Effector CD4-positive, alpha-beta T cell (primary cell): ENCODE measurements at regions not wholly inside any gene's neighbourhood (a gene's known extent, or its start where the extent isn't known, plus 50 kb on each side); places are given as distances from the start of the nearest gene placed in this dataset.

Experiments
- DNase-seq: peaks from one replicate; pipeline ENCODE4 v3.0.0-alpha.2; 2020

DNA sequence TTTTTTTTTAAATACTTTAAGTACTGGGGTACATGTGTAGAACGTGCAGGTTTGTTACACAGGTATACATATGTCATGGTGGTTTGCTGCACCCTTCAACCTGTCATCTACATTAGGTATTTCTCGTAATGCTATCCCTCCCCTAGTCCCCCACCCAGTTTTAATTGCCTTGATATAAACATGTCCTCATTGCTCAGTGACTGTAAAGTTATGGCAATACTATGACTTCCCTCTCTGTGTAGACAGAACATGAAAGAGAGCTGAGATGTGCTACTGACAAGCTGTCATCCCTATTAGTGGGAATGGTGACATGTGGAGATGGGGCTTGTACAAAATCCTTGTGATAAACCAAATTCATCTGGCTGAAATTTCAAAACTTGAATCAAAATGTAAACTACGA, 449.7 kb upstream of the TRIB2 start:
- no peak for DNase-seq

DNA sequence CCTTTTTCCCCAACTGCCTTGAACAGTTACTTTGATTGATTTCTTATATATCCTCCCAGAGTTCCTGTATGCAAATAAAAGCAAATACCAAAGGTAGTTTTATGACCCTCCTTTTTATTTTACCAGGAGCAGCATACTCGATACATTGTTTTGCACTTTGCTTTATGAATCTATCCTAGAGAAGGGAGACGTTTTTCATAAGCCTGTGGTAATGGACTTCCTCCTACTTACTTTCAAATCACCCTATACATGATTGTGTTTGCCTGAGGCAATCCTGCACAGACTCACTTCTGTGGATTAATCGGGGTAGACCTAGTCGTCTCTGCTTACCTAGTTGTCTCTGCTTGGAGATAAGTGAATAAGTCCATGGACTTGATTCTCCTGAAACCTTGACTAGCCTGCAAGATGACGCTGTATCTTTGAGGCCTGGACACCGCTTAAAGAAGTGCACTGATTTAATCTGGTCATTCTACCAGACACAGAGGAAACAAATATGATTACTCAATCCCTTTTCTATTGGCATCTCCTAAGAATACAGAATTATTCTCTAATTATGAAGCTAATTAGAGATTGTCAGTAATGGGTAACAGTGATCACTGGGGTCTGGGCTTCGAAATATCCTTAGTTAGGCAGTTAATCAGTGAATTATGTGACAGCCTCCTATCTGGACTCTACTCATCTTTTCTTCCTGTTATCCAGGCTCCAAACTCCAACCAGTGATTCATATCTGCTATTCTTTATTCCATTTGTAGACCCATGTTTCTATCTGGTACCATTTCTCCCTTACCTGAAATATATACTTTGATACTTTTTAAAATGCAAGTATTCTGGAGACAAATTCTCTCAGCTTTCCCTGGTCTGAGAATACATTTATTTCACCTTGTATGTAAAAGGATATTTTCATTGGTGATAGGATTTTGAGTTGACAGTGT, 447.4 kb upstream of the TRIB2 start:
- DNase-seq = no peak

DNA sequence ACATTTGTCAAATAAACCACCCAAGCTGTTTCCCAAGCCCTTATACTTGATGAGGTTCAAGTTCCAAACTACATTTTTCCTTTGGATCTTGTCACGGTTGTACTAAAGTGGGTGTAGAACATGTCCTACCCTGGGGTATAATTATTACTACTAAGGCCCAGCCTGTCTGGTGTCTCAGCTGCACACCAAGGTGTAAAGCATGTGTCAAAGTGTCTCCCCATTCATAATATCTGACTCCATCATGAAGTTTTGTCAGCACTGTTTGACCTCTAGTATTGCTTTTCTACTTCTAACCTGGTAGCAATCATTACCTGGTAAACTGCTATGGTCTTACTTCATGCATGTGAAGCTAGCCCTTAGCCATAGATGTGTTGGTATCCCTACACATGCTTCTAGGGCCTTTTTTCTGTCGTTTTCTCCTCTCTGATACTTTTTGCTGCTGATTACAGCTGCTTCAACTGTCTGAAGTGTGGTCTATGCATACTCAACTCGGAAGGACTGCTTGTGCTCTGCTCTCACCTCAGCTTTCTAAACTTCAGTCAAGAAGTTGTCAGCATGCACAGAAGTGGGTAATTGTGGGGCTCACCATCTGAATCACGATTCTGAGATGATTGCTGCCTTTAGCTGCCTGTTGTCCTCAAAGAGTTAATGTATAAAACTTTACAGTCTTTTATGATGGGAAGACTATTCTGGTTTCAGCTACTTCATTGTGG, 445.7 kb upstream of the TRIB2 start:
- DNase-seq = no peak

DNA sequence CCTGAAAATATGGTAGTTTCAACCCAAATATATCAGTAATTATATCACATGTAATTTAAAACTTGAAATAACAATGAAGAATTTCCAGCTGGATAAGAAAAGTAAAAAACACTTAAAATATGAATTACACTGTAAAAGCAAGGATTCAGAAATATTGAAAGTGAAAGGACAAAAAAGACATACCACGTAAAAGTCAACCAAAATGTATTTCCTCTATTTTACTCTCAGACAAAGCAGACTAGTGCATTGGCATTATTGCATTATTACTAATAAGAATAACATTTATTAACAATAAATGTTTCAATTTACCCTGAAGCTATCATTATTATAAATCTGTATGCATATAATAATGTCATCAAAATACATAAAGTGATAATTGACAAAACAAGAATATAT, 445.1 kb upstream of the TRIB2 start:
- no peak for DNase-seq

DNA sequence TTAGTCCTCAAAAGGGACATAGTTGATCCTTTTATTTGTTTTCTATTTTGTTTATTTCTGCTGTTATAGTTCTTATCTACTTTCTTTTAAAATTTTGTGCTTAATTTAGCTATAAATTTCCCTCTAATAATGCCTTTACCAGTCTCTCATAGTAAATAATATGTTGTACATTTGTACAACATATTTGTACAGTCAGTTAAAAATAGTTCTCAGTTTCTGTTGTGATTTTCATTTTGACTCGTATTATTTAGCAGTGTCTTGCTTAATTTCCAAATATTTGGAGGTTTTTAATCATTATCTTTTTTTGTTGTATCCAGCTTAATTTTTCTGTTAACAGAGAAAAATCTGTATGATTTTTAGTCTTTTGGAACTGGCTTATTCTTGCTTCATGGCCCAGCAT, 443.6 kb upstream of the TRIB2 start:
- DNase-seq = no peak

DNA sequence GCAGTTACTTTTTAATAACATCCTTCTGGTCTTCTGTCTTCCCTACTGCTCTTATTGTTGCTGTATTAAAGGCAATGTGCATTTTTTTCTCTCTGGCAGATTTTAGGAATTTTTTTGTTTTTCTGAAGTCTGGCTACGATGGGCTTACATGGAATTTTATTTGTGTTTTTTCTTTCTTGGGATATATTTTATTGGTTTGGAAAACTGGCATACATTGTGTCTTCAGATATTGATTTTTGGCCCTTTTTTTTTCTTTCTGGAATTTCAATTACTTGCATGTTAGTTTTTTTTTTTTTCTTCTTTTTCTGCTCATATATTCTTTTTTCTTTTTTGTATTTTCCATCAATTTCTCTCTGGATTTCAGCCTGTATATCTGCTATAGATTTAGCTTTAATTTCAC, 442.1 kb upstream of the TRIB2 start:
- no peak for DNase-seq

DNA sequence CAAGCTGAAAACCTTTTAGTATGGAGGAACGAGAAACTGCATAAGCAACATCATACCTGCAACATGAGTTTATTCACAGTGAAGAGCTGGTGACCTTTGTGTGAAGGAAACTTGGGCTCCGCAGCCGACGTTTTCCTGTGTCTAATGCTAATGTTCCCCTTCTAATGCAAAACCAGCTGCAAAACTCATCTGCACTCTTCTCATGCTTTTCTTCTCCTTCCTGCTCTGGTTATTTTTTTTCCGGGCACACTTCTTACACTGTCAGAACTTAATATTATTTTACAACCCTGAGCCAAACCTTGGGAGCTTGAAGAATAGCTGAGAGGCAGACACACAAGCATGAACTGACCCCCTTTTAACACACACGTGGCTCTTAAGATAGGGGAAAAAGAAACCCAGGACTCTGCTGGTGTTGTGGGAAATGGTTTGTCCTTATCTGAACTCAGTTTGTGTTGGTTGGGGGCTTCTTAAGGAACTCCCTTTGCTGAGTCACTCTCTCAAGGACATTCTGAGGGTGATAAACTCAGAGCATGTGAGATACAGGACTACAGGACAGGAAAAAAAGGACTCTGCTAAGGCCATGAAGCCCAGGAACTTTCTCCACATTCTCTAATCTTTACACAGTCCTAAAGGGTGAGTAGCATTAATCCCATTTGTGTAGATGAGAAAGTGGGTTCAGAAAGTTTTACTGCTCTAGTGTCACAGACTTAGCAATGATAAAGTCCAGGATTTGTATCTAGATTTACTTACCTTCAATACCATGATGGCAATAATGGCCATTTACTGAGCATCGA, 439.3 kb upstream of the TRIB2 start:
- DNase-seq = no peak

DNA sequence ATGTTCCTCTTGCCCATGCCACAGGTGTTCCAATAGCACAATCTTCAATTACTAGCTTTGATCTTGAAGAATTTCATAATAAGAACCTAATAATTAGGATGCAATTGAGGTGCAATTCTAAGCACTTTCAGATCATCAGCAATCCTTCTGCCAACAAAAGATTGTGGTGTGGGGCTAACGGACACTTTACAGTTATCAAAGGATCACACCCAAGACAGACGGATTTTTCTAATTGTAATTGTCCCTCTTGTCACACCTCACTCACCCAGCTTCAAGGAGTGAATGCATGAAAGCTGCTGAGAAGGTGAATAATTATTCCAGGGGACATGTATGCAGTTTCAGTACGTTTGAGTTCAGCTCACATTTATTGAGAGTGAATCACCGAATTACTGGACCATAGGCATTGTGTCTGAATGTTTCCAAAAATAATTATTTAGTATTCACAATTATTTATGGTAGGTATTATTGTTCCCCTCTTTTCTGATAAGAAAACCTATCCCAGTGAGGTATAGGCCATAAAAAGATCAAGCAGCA, 438.5 kb upstream of the TRIB2 start:
- DNase-seq = no peak

DNA sequence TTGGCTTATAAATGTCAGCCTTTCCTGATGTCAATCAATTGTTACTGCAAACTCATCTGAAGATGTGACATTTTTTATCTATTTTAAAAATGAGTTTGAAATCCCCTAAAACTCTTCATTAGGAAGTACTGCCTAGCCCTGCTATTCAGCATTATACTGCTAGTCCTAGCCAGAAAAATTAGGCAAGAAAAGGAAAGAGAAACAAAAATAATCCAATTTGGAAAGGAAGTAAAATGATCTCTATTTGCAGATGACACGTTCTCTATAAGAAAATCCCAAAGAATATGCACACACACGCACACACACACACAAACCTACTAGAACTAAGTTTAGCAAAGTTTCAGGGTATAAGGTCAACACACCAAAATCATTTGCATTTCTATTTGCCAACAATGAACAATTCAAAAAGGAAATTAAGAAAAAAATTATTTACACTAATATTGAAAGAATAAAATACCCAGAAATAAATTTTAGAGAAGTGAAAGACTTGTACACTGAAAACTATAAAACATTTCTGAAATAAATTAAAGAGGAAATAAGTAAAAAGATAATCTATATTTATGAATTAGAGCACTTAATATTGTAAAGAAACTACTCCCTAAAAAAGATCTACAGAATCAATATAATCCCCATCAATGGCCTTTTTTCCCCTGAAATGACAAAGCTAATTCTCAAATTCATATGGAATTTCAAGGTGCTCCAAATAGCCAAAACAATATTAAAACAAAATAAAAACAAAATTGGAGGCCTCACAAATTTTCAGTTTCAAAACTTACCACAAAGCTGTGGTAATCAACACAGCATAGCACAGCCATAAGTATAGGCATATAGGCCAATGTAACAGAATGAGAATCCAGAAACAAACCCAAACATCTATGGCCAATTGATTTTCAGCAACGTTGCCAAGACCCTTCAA, 433.7 kb upstream of the TRIB2 start:
- DNase-seq = no peak

DNA sequence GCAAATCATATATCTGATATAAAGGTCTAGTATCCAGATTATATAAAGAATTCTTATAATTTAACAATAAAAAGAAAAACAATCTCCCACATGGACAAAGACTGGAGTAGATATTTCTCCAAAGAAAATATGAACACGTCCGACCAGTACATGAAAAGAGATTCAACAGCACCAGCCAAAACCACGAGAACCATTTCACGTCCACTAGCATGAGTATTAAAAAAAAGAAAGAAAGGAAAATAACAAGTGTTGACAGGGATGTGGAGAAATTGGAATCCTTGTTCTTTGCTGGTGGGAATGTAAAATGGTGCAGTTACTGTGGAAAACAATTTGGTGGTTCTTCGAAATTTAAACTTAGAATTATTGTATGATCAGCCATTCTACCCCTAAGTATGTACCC, 432.7 kb upstream of the TRIB2 start:
- DNase-seq = no peak

DNA sequence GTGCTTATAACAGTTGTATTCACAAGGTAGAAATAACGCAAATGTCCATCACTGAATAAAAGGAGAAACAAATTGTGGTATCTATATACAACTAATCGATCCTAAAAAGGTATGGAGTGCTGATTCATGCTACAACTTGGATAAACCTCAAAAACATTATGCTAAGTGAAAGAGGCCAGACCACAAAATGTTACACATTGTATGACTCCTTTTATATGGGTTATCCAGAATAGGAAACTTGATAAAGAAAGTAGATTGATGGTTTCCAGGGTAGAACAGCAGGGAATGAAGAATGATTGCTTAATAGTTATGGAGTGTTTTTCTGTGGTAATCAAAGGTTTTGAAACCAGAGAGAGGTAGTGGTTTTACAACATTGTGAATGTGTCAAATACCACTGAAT, 432.2 kb upstream of the TRIB2 start:
- DNase-seq = no peak

DNA sequence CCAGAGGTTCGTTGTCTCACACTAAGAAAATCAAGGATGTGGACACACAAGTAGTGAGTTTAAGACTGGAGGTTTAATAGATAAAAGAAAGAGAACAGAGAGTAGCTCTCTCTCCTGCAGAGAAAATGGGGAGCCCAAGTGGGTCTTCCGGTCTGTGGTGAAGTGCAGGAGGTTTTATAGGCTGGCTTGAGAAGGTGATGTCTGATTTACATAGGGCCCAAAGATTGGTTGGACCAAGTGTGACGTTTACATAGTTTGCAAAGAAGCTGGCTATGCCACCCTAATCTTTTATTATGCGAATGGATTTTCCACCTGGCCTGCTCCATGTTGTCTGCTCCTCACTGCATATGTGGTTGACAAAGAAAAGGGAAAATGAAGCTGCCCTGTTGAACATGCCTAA, 430.4 kb upstream of the TRIB2 start:
- DNase-seq = no peak

DNA sequence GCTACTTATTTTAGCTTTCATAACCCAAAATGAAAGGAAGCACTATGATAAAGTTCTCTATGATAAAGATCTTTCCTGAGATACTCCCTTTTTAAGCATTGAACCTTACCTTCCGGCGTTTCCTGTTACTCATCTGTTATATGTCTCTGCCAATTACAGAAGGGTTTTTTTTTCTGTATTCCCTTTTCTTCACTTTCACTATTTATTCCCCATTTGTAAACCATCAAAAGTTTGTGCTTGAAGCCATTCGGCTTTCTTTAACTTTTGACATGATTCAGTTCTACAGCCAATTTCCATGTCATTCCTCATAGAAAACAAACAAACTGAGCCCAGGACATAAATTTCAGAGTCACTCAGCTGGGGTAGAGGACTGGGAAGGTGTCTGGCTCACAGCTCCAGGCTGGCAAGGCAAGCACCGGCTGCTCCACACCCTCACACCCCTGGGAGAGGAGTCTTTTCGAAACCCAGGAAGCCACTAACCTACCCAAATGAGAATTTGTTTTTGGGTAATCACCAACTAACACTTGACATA, 429.4 kb upstream of the TRIB2 start:
- no peak for DNase-seq

DNA sequence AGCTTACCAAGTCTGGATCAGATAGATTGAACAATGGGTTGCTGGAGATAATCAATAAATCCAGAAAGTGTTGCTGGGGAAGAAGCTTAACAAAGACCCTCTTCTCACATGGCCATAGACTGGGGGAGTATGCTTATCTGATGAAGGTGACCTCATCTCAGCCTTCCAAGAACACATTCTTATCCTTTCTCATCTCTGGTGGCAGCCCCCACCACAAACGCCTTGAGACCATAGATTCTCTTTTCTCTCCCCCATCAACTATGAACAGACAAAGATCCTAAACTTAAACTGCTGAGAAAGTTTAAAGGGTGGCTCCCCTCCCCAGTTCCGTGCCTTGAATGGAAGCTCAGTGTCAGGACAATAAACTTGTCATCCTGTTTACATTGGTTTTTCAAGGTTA, 428.7 kb upstream of the TRIB2 start:
- DNase-seq = no peak

DNA sequence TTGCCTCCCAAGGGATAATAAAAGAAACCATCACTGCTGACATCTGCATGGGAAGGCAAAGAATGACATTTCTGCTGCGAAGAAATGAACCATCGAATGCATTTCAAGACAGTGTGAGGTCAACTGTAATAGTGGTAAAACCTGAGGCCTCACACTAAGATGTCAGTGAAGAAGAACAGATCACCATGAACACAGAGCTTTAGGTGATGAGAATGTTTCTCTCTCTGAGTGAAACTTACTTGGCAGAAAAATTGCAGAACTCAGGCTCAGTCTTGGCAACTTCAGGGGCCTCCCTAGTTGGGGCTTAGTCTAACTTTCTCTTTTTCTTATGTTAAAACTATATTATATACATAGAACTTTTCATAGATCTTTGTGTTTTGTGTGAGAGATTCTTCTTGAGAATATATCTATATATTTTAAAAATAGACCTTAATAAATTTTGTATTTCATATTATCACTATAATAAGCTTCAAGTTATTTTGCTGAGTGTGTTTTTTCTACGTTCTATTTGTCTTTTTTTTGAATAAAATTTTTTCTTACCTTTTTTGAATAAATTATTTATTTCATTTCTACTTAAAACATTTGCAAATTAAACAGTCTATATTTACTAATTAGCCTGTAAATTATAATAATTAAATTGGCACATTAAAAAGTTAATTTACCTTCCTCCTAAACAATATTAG, 427.5 kb upstream of the TRIB2 start:
- DNase-seq = no peak

DNA sequence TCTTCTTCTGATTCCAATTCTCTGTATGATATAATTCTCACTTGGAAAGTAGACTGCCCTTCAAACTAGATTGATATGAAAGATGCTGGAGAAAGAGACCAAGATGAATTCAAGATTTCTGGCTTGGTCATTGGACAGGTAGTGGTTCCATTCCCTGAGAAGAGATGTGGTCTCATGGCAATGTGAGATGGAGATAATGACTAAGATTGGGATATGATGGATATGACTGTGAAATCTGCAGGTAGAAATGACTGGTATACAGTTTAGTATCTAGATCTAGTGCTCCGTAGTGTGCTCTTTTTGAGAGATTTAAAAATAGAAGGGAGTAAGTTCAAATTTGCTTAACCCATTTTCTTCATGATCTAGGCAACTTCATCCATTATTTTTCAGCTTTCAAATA, 425.4 kb upstream of the TRIB2 start:
- no peak for DNase-seq

DNA sequence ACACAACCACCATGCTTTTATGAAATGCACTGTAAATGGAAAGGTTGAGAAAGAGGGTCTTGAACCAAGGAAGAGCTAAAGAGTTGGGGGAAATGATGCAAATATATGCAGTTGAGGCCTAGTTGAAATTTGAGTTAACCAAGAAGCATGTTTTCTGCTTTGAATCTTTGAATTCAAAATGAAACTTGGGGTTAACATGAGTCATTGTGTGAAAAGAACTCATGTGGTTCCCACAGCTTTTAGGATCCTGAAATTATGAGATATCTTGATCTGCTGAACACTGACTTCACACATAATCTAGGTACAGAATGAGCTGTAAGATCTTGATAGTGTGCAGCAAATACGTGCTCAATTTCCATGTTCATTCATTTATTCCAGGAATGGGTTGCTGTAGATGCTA, 422.9 kb upstream of the TRIB2 start:
- DNase-seq = no peak

DNA sequence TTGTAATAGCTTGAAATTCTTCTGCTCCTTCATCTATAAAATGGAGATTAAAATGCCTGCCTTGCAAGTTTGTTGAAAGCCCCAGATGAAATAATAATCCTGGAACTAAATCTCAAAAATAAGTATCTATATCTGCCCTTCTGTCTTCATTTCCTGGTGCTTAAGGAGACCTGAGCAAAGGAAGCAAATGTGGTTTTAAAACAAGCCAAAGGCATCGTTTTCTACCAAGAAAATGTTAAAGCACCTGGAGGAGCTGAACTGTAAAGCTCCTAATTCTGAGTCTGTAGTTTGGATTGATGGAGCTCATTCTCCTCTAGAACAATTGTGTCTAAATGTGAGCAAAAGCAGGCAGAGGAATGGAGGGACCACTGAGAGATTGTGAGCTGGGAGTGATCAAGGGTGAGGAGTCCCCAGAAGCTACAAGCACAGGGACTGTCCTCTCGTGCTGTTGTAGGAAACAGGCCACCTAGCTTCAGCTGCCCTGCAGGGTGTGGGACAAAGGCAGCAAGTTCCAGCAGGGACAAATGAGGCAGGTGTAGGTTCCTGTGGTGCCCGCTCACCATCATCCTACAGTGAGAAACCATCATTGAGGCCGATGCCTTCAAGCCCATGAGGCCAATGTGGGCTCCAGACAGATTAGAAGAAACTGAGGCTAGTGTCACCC, 420.7 kb upstream of the TRIB2 start:
- DNase-seq = no peak

DNA sequence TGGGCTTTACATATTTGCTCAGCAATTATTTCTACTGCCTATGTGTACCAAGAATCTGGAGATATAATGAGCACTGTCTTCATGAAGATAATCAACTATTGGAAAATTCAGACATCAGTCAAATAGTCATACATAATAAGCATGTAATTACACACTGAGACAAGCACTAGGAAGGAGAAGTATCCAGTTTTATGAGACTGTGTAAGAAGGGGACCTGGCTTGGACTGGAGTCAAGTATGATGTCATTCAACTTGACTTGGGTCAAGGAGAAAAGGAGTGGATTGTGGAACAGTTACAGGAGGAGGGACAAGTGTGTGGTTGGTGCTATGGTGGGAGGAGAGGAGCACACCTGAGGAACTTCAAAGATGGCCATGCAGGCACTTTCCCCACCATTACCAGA, 419.8 kb upstream of the TRIB2 start:
- no peak for DNase-seq

DNA sequence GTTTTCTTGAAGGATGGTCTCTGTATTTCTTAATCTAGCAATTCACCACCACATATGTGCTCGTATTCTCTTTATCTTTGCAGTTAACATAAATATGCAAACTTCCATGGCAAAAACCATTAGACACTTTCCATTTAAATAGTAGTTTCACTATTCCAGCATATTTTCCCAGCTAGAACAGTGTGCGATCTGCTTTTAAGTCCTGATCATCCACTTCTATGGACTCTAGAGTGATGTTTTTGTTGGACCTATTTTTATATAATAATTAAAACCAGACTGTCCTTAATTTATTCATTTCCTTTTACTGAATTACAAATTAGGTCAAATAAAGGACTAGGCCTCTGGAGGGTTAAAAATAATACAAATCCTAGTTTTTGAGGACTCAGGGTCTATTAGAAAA, 418.4 kb upstream of the TRIB2 start:
- no peak for DNase-seq

DNA sequence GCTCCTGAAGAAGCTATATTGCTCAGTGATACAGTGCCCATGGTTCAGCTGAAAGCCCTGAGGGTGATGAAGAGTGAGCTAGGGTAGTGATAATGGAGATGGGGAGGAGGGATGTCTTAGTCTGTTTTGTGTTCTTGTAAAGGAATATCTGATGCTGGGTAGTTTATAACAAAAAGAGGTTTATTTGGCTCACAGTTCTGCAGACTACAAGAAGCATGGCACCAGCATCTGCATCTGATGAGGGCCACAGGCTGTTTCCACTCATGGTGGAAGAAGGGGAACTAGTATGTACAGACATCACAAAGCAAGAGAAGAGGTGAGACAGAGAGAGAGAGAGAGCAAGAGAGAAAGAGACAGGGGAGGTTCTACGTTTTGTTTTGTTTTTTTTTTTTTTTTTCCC, 417.3 kb upstream of the TRIB2 start:
- DNase-seq = no peak
